Thyroid gland (tissue), 4 donors: ENCODE measurements at regions not wholly inside any gene's neighbourhood (a gene's known extent, or its start where the extent isn't known, plus 50 kb on each side); places are given as distances from the start of the nearest gene placed in this dataset.

Experiments used
- POLR2A ChIP-seq, 2 donors: fragments of 450-650 bp; IDR thresholded peaks; one replicate each; pipeline ENCODE4 v1.6.1; 2017; ENCODE audit warnings: antibody characterized with exemption in 2 of 2, mild to moderate bottlenecking in 2 of 2, moderate library complexity in 1 of 2
- TF ChIP-seq, protein P1 (sequence below), 6 experiments: fragments of 200-600 bp in 3 of 6; fragments of 450-650 bp in 3 of 6; sonication (generic) in 3 of 6; IDR thresholded peaks; one replicate each; pipeline ENCODE4 v1.5.1; 2016 to 2019; ENCODE audit warnings: antibody characterized with exemption in 6 of 6, mild to moderate bottlenecking in 2 of 6, inconsistent platforms in 1 of 6, moderate library complexity in 1 of 6

DNA sequence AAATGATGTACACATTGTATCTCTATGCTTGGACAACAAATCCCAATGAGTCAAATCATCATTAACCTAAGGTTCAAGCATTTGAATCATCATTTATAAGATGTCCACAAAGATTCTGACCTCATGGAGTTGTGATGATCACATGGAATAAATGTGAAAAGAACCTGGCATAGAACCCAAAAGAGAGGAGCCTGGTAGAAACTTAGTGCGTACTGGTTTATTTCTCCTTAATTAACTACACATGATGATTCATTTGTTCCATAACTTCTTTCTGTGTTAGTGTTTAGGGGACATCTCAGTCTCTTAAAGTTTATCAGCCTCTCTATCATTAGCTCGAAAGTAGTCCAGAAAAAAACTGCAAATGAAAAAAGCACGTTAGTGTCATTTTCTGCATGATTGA lies 411.6 kb downstream of the BRINP1 start:
- TF ChIP-seq POLR2A (IDR thresholded peaks at IDR 0.05) = no peak
- TF ChIP-seq, protein P1, sequence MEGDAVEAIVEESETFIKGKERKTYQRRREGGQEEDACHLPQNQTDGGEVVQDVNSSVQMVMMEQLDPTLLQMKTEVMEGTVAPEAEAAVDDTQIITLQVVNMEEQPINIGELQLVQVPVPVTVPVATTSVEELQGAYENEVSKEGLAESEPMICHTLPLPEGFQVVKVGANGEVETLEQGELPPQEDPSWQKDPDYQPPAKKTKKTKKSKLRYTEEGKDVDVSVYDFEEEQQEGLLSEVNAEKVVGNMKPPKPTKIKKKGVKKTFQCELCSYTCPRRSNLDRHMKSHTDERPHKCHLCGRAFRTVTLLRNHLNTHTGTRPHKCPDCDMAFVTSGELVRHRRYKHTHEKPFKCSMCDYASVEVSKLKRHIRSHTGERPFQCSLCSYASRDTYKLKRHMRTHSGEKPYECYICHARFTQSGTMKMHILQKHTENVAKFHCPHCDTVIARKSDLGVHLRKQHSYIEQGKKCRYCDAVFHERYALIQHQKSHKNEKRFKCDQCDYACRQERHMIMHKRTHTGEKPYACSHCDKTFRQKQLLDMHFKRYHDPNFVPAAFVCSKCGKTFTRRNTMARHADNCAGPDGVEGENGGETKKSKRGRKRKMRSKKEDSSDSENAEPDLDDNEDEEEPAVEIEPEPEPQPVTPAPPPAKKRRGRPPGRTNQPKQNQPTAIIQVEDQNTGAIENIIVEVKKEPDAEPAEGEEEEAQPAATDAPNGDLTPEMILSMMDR (IDR thresholded peaks at IDR 0.05) = no peak
